Right lobe of liver (tissue), 4 donors: ENCODE measurements at regions not wholly inside any gene's neighbourhood (a gene's known extent, or its start where the extent isn't known, plus 50 kb on each side); places are given as distances from the start of the nearest gene placed in this dataset.

Source experiments
- POLR2A ChIP-seq: fragments of 450-650 bp; IDR thresholded peaks from one replicate; pipeline ENCODE4 v1.6.1; 2017; ENCODE audit warnings: antibody characterized with exemption, mild to moderate bottlenecking
- TF ChIP-seq, protein P1 (sequence below), 4 donors: fragments of 200-600 bp in 3 of 4; fragments of 450-650 bp in 1 of 4; IDR thresholded peaks; one replicate each; pipeline versions ENCODE4 v1.5.1 to v1.8.0; 2016 to 2022; ENCODE audit warnings: antibody characterized with exemption in 4 of 4, mild to moderate bottlenecking in 2 of 4
- donor health status: DM: no; HTN: no; CAD: no.
- donor health status: DM: no; HTN: no; CAD: no.
- donor health status: DM: no; HTN: yes; CAD: no.

GRCh38 chr9:90455316-90455715, 187.3 kb downstream of the DIRAS2 start:
- TF ChIP-seq, protein P1, sequence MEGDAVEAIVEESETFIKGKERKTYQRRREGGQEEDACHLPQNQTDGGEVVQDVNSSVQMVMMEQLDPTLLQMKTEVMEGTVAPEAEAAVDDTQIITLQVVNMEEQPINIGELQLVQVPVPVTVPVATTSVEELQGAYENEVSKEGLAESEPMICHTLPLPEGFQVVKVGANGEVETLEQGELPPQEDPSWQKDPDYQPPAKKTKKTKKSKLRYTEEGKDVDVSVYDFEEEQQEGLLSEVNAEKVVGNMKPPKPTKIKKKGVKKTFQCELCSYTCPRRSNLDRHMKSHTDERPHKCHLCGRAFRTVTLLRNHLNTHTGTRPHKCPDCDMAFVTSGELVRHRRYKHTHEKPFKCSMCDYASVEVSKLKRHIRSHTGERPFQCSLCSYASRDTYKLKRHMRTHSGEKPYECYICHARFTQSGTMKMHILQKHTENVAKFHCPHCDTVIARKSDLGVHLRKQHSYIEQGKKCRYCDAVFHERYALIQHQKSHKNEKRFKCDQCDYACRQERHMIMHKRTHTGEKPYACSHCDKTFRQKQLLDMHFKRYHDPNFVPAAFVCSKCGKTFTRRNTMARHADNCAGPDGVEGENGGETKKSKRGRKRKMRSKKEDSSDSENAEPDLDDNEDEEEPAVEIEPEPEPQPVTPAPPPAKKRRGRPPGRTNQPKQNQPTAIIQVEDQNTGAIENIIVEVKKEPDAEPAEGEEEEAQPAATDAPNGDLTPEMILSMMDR (IDR thresholded peaks at IDR 0.05): no peak
- no peak for TF ChIP-seq POLR2A
